ENCODE measurements at regions not wholly inside any gene's neighbourhood (a gene's known extent, or its start where the extent isn't known, plus 50 kb on each side); places are given as distances from the start of the nearest gene placed in this dataset.

DNA sequence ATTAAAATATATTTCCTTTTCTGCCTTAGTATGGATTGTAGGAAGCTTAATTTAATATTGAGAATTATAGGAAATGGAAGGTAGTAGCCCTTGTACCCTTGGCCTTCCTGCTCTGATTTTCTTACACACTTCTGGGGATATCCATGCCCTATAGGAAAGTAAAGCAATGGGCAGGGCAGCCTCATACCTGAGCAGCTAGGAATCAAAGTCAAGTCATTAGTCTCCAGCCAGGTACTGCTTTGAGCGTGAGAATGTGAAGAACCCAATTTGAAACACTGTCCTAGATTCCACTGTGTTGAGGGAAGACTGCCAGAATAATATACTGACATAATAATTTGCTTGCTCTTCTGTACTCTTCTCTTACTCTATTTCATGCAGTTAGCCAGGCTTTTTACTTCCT, 51.0 kb upstream of the L3MBTL3 start:
- Histone ChIP-seq H3K9me3 (no peaks in the 10 kb centered on the region), H3K27ac (no peak overlapping the region), H3K36me3 (no peaks in the 10 kb centered on the region), H3K4me3 (no peak overlapping the region), H3K27me3 (no peaks in the 10 kb centered on the region), H3K4me1 (no peaks in the 10 kb centered on the region)
- DNase-seq = no peak
- TF ChIP-seq, protein P1, sequence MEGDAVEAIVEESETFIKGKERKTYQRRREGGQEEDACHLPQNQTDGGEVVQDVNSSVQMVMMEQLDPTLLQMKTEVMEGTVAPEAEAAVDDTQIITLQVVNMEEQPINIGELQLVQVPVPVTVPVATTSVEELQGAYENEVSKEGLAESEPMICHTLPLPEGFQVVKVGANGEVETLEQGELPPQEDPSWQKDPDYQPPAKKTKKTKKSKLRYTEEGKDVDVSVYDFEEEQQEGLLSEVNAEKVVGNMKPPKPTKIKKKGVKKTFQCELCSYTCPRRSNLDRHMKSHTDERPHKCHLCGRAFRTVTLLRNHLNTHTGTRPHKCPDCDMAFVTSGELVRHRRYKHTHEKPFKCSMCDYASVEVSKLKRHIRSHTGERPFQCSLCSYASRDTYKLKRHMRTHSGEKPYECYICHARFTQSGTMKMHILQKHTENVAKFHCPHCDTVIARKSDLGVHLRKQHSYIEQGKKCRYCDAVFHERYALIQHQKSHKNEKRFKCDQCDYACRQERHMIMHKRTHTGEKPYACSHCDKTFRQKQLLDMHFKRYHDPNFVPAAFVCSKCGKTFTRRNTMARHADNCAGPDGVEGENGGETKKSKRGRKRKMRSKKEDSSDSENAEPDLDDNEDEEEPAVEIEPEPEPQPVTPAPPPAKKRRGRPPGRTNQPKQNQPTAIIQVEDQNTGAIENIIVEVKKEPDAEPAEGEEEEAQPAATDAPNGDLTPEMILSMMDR (IDR thresholded peaks at IDR 0.05) = no peak
- WGBS, 2 donors = 52 to 55% methylated on average over 1 of the region's 1 CpG
- intact Hi-C loops (cut with DNase I) = no loop called here
- ATAC-seq = no peak
- no peak for FAIRE-seq

DNA sequence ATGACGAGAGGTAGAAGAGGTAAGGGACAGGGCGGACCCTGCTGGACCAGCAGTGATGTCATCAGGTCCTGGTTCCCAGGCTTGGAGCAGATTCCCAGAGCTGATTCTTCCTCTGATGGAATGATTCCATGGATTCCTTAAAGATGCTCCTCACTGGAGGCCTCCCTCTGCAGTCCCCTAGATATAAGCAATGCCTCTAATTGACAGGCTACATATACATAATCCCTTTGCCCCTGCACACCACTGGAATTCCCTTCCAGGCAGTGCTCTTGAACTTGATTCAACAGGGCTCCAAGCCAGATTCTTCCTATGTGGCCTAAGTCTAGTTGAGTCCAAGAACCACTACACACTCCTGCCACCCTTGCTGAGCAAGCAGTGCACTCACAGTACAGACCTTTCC, 52.3 kb upstream of the L3MBTL3 start:
- no peak for ATAC-seq
- Histone ChIP-seq H3K4me3 (no peak overlapping the region), H3K36me3 (no peaks in the 10 kb centered on the region), H3K27ac (no peak overlapping the region), H3K4me1 (no peaks in the 10 kb centered on the region), H3K27me3 (no peaks in the 10 kb centered on the region), H3K9me3 (no peaks in the 10 kb centered on the region)
- no peak for FAIRE-seq
- no peak for DNase-seq
- intact Hi-C loops (cut with DNase I) = no loop called here
- 83 to 87% methylated on average over 2 of the region's 2 CpGs for WGBS, 2 donors
- TF ChIP-seq, protein P1 (IDR thresholded peaks at IDR 0.05) = no peak

DNA sequence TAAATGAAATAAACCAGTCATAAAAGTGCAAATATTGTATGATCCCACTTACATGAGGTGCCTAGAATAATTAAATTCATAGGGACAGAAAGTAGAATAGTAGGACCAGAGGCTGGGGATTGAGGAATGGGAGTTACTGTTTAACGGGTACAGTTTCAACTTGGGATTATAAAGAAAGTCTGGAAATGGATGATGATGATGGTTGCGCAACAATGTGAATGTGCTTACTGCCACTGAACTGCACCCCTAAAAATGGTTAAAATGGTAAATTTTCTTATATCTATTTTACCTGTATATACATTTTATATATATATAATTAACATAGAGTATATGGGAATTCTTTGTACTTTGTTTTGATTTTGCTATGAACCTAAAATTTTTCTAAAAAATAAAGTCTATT, 53.3 kb upstream of the L3MBTL3 start:
- Histone ChIP-seq H3K4me1 (no peaks in the 10 kb centered on the region), H3K36me3 (no peaks in the 10 kb centered on the region), H3K4me3 (no peak overlapping the region), H3K27me3 (no peaks in the 10 kb centered on the region), H3K9me3 (no peaks in the 10 kb centered on the region), H3K27ac (no peak overlapping the region)
- DNase-seq (no peak), FAIRE-seq (no peak), ATAC-seq (no peak)
- intact Hi-C loops (cut with DNase I) = no loop called here
- WGBS, 2 donors = 93 to 99% methylated on average over 2 of the region's 2 CpGs
- TF ChIP-seq, protein P1 (IDR thresholded peaks at IDR 0.05) = no peak

DNA sequence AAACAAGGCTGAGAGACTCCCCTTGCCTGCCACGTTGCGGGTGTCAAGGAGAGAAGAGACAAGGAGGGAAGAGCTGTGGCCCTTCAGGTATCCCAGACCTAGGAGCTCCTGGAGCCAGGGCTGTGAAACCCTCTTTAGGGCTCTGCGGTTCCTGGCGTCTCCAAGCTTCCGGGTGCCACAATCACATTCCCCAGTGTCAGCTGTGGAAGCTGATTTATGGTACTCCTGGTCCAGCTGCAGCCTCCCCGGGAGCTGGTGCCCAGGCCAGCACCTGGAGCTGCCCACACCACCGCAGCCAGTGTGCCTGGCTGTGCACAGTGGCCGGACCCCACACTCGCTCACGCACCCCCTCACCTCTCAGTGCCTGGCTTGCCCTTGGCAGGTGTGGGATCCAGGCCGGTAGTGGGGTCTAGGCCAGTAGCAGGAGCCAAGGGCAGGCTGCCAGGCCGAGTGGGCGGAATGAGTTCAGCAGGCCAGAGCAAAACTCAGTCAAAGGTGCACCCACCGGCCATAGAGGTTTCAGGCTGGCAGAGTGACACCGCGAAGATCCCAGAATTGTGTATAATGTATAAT, 58.9 kb upstream of the L3MBTL3 start:
- 72 to 74% methylated on average over 16 of the region's 16 CpGs for WGBS, 2 donors
- Histone ChIP-seq H3K27me3 (no peaks in the 10 kb centered on the region), H3K4me1 (no peaks in the 10 kb centered on the region), H3K4me3 (no peak overlapping the region), H3K27ac (no peak overlapping the region), H3K9me3 (no peaks in the 10 kb centered on the region), H3K36me3 (no peaks in the 10 kb centered on the region)
- TF ChIP-seq, protein P1 (IDR thresholded peaks at IDR 0.05) = no peak
- peak in 3 of 6 donors; percentile 20 to 55 (median 25) for DNase-seq
- ATAC-seq = peak; percentile 29 to 69 (median 36)
- intact Hi-C loops (cut with DNase I) = no loop called here
- FAIRE-seq = no peak

DNA sequence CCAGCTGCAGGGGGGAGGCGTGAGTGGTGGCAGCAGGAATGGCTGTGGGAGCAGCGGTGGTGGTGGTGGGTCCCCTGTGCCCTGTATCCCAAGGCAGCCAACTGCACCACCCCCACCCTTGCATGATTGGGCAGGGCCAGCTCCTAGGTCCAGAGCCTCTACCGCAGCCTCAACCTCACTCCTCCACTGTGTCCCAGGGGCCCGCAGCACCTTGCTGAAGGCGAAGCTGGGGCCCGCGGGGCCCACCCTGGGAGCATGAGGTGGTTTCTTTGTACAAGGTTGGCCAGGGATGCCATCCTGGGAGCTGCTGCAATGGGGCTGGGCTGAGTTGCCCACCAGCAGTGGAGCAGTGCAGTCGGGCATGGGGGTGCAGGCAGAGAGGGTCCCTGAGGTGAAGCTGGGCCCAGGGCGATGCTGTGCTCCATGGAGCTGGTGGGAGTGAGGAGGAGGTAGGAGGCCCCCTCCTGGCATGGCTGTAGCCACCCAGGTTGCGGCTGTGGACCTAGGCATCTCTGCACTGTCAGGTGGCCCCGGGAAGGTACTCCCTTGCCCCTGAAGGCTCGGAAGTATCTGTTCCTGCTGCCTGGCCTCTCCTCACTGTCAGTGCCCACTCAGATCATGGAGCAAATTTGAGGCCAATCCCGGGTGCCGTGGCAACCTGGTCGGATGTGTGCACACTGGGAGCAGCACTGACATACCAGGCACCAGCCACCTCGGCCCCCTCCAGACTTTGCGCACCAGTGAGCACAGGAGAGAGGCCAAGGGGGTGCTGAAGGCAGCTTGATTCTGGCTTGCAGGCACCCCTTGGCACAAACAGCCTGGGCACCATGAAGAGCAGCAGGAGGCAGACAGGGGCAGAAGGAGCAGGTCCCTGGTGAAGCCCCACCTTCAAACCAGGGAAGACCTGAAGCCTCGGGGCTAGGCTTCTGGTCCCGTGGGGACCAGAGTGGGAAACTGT, 60.2 kb upstream of the L3MBTL3 start:
- TF ChIP-seq, protein P1 (IDR thresholded peaks at IDR 0.05) = no peak
- FAIRE-seq = no peak
- peak in 1 of 6 donors; percentile 65 for DNase-seq

More for the DNA sequence above, 60.2 kb upstream of the L3MBTL3 start:
- intact Hi-C loops (cut with DNase I) = no loop called here
- Histone ChIP-seq H3K27ac (no peak overlapping the region), H3K9me3 (no peaks in the 10 kb centered on the region), H3K4me1 (no peaks in the 10 kb centered on the region), H3K4me3 (no peak overlapping the region), H3K36me3 (no peaks in the 10 kb centered on the region), H3K27me3 (no peaks in the 10 kb centered on the region)
- 80 to 90% methylated on average over 18 to 19 of the region's 19 CpGs for WGBS, 2 donors
- no peak for ATAC-seq

Data from pancreas (tissue), 10 donors.